HEK293 (cell line): ENCODE measurements at regions not wholly inside any gene's neighbourhood (a gene's known extent, or its start where the extent isn't known, plus 50 kb on each side); places are given as distances from the start of the nearest gene placed in this dataset.
"Not testable (repeated sequence)": the region's sequence is repeated elsewhere in the genome, so short reads cannot be mapped to it uniquely, and the experiment has no call there.

Experiments
- CTCF ChIA-PET: fragments of 350-600 bp; formaldehyde crosslinking; extraction: SDS; loops from one replicate; lab custom pipeline; 2021; ENCODE audit warnings: antibody characterized with exemption; lab: Yijun Ruan, JAX
- POLR2A ChIA-PET: fragments of 300-600 bp; formaldehyde crosslinking; extraction: SDS; loops from one replicate; lab custom pipeline; 2020; ENCODE audit warnings: antibody characterized with exemption, inconsistent platforms; lab: Yijun Ruan, JAX
- H3K27ac ChIP-seq: fragments of 200-500 bp; sonication (Bioruptor generic); 2 replicates; pipeline ENCODE4 v1.5.1; 2014; ENCODE audit warnings: low read depth, low read length, control low read depth, inconsistent platforms; ENCODE audit errors: extremely low read depth
- H3K36me3 ChIP-seq, 2 experiments: fragments of 200-500 bp in 1 of 2; sonication (Bioruptor generic) in 1 of 2; 1 replicate in 1 of 2; 2 replicates in 1 of 2; pipeline ENCODE4 v1.5.1; 2014 to 2017; ENCODE audit warnings: inconsistent platforms in 2 of 2, low read length in 2 of 2; ENCODE audit not compliant: control insufficient read depth in 2 of 2, insufficient read depth in 1 of 2
- H3K4me1 ChIP-seq: fragments of 200-500 bp; sonication (Bioruptor generic); 2 replicates; pipeline ENCODE4 v1.5.1; 2014; ENCODE audit warnings: mild to moderate bottlenecking, low read length, inconsistent platforms; ENCODE audit not compliant: control insufficient read depth, insufficient read depth
- H3K4me3 ChIP-seq: 2 replicates; pipeline ENCODE4 v1.5.1; 2011; ENCODE audit warnings: low read depth, mild to moderate bottlenecking, control low read depth, low read length, moderate library complexity
- H3K9me3 ChIP-seq: fragments of 200-500 bp; sonication (Bioruptor generic); 2 replicates; pipeline ENCODE4 v1.5.1; 2014; ENCODE audit warnings: low read depth, low read length, inconsistent platforms; ENCODE audit not compliant: control insufficient read depth, insufficient read depth
- ATF2 ChIP-seq: fragments of 450-650 bp; formaldehyde crosslinking; IDR thresholded peaks from 2 replicates; pipeline ENCODE4 v1.5.1; 2016; ENCODE audit warnings: missing biosample characterization, missing genetic modification characterization, low read depth
- BCL11B ChIP-seq: fragments of 450-650 bp; formaldehyde crosslinking; IDR thresholded peaks from 2 replicates; pipeline ENCODE4 v1.5.1; 2016; ENCODE audit warnings: low read depth, missing biosample characterization, missing genetic modification characterization
- CTCF ChIP-seq: fragments of 450-650 bp; formaldehyde crosslinking; IDR thresholded peaks from 2 replicates; pipeline ENCODE4 v1.5.1; 2016; ENCODE audit warnings: missing biosample characterization, missing genetic modification characterization
- HIC1 ChIP-seq: fragments of 450-650 bp; formaldehyde crosslinking; IDR thresholded peaks from 2 replicates; pipeline ENCODE4 v1.5.1; 2016; ENCODE audit warnings: missing biosample characterization, missing genetic modification characterization
- KLF17 ChIP-seq: fragments of 450-650 bp; formaldehyde crosslinking; IDR thresholded peaks from 2 replicates; pipeline ENCODE4 v1.5.1; 2016; ENCODE audit warnings: missing biosample characterization, missing genetic modification characterization
- PRDM6 ChIP-seq: fragments of 450-650 bp; formaldehyde crosslinking; IDR thresholded peaks from 2 replicates; pipeline ENCODE4 v1.5.1; 2017; ENCODE audit warnings: missing biosample characterization, missing genetic modification characterization
- SALL2 ChIP-seq: fragments of 450-650 bp; formaldehyde crosslinking; IDR thresholded peaks from 2 replicates; pipeline ENCODE4 v1.5.0; 2017; ENCODE audit warnings: missing biosample characterization, mild to moderate bottlenecking, missing genetic modification characterization, borderline replicate concordance
- ZBTB20 ChIP-seq: fragments of 450-650 bp; formaldehyde crosslinking; IDR thresholded peaks from 2 replicates; pipeline ENCODE4 v1.5.1; 2016; ENCODE audit warnings: missing biosample characterization, missing genetic modification characterization
- ZBTB44 ChIP-seq: fragments of 450-650 bp; IDR thresholded peaks from 2 replicates; pipeline ENCODE4 v1.5.1; 2018; ENCODE audit warnings: missing biosample characterization, mild to moderate bottlenecking, missing genetic modification characterization
- ZFP69B ChIP-seq: fragments of 450-650 bp; formaldehyde crosslinking; IDR thresholded peaks from 2 replicates; pipeline ENCODE4 v1.5.1; 2016; ENCODE audit warnings: missing biosample characterization, missing genetic modification characterization
- ZNF132 ChIP-seq: fragments of 450-650 bp; formaldehyde crosslinking; IDR thresholded peaks from 2 replicates; pipeline ENCODE4 v1.5.1; 2017; ENCODE audit warnings: missing biosample characterization, missing genetic modification characterization, borderline replicate concordance
- ZNF155 ChIP-seq: fragments of 450-650 bp; formaldehyde crosslinking; IDR thresholded peaks from 2 replicates; pipeline ENCODE4 v1.5.1; 2016; ENCODE audit warnings: missing biosample characterization, missing genetic modification characterization
- ZNF16 ChIP-seq: fragments of 450-650 bp; formaldehyde crosslinking; IDR thresholded peaks from 2 replicates; pipeline ENCODE4 v1.5.1; 2016; ENCODE audit warnings: low read depth, missing biosample characterization, missing genetic modification characterization
- ZNF239 ChIP-seq: fragments of 450-650 bp; formaldehyde crosslinking; IDR thresholded peaks from 2 replicates; pipeline ENCODE4 v1.5.1; 2016; ENCODE audit warnings: missing biosample characterization, missing genetic modification characterization
- ZNF335 ChIP-seq: fragments of 450-650 bp; formaldehyde crosslinking; conservative IDR thresholded peaks from 2 replicates; pipeline ENCODE4 v1.5.1; 2016; ENCODE audit warnings: missing biosample characterization, missing genetic modification characterization
- ZNF394 ChIP-seq: fragments of 450-650 bp; formaldehyde crosslinking; IDR thresholded peaks from 2 replicates; pipeline ENCODE4 v1.5.1; 2016; ENCODE audit warnings: missing biosample characterization, missing genetic modification characterization, mild to moderate bottlenecking, moderate library complexity, borderline replicate concordance
- ZNF404 ChIP-seq: fragments of 450-650 bp; formaldehyde crosslinking; IDR thresholded peaks from 2 replicates; pipeline ENCODE4 v1.5.1; 2017; ENCODE audit warnings: missing biosample characterization, missing genetic modification characterization
- ZNF426 ChIP-seq: fragments of 450-650 bp; formaldehyde crosslinking; IDR thresholded peaks from 2 replicates; pipeline ENCODE4 v1.5.1; 2017; ENCODE audit warnings: missing biosample characterization, missing genetic modification characterization, mild to moderate bottlenecking, inconsistent platforms, moderate library complexity
- ZNF521 ChIP-seq: fragments of 450-650 bp; formaldehyde crosslinking; IDR thresholded peaks from 2 replicates; pipeline ENCODE4 v1.5.1; 2017; ENCODE audit warnings: missing biosample characterization, mild to moderate bottlenecking, missing genetic modification characterization
- ZNF544 ChIP-seq: fragments of 450-650 bp; formaldehyde crosslinking; IDR thresholded peaks from 2 replicates; pipeline ENCODE4 v1.5.0; 2017; ENCODE audit warnings: missing biosample characterization, missing genetic modification characterization
- ZNF558 ChIP-seq: fragments of 450-650 bp; formaldehyde crosslinking; IDR thresholded peaks from 2 replicates; pipeline ENCODE4 v1.5.1; 2016; ENCODE audit warnings: missing biosample characterization, missing genetic modification characterization
- ZNF626 ChIP-seq: fragments of 450-650 bp; sonication (Bioruptor Pico); formaldehyde crosslinking; IDR thresholded peaks from 2 replicates; pipeline ENCODE4 v1.5.1; 2018; ENCODE audit warnings: missing biosample characterization, missing genetic modification characterization, inconsistent platforms
- ZNF660 ChIP-seq: fragments of 450-650 bp; IDR thresholded peaks from 2 replicates; pipeline ENCODE4 v1.5.1; 2018; ENCODE audit warnings: missing biosample characterization, mild to moderate bottlenecking, missing genetic modification characterization

- TF ChIP-seq HIC1 (tag by site-specific recombination) (no peak), ZNF239 (tag by site-specific recombination) (no peak), ATF2 (tag by site-specific recombination) (no peak), ZNF426 (tag by site-specific recombination) (no peak)
These were observed 694.5 kb upstream of the SLIT2 start (continued) for GRCh38 chr4:19557161-19557560.

GRCh38 chr4:19556276-19556675 is 695.4 kb upstream of the SLIT2 start:
- H3K36me3 ChIP-seq, H3K4me1 ChIP-seq, H3K4me3 ChIP-seq, CTCF ChIA-PET, H3K27ac ChIP-seq, H3K9me3 ChIP-seq, POLR2A ChIA-PET: not testable (repeated sequence)

- H3K4me1 ChIP-seq = no peaks in the 10 kb centered on the region
- no peak overlapping the region for H3K4me3 ChIP-seq
- H3K9me3 ChIP-seq = no peaks in the 10 kb centered on the region
- no peak overlapping the region for H3K27ac ChIP-seq
- TF ChIP-seq SALL2 (tag by site-specific recombination) (no peak), ZBTB44 (no peak), ZNF155 (no peak), ZBTB20 (no peak), ZNF394 (tag by site-specific recombination) (no peak), BCL11B (tag by site-specific recombination) (no peak), ZNF544 (tag by site-specific recombination) (no peak), ZNF132 (tag by site-specific recombination) (no peak), CTCF (tag by site-specific recombination) (no peak), ZFP69B (tag by site-specific recombination) (no peak), ZNF660 (tag by site-specific recombination) (no peak), ZNF626 (tag by site-specific recombination) (no peak), ZNF426 (tag by site-specific recombination) (no peak), ZNF404 (tag by site-specific recombination) (no peak), ZNF16 (no peak), ZNF558 (tag by site-specific recombination) (no peak), PRDM6 (no peak), ZNF335 (tag by site-specific recombination) (no peak), KLF17 (no peak), ZNF521 (no peak)
- CTCF ChIA-PET = no interaction called here
- no peaks in the 10 kb centered on the region for H3K36me3 ChIP-seq
- POLR2A ChIA-PET = no interaction called here
These were observed 704.2 kb upstream of the SLIT2 start for GRCh38 chr4:19547463-19547862.
